Right ventricle myocardium inferior (tissue), 1 donor: ENCODE measurements at regions not wholly inside any gene's neighbourhood (a gene's known extent, or its start where the extent isn't known, plus 50 kb on each side); places are given as distances from the start of the nearest gene placed in this dataset.
"Not testable (repeated sequence)": the region's sequence is repeated elsewhere in the genome, so short reads cannot be mapped to it uniquely, and the experiment has no call there.

ENCODE experiments used
- ATAC-seq: fragments of 200-7000 bp; cut with Tn5 transposase; one replicate; pipeline ENCODE4 v1.9.1; 2020; ENCODE audit warnings: mild to moderate bottlenecking, moderate library complexity
- DNase-seq: peaks from one replicate; pipeline ENCODE4 v3.0.0; 2021; ENCODE audit errors: missing footprints
- intact Hi-C: fragments of 100-400 bp; cut with DNase I; formaldehyde crosslinking; loops from one replicate; pipeline ENCODE4 v1.11.0; 2022
- donor health status: DM: no; HTN: yes; CAD: no; lungs with severe emphysema.

DNA sequence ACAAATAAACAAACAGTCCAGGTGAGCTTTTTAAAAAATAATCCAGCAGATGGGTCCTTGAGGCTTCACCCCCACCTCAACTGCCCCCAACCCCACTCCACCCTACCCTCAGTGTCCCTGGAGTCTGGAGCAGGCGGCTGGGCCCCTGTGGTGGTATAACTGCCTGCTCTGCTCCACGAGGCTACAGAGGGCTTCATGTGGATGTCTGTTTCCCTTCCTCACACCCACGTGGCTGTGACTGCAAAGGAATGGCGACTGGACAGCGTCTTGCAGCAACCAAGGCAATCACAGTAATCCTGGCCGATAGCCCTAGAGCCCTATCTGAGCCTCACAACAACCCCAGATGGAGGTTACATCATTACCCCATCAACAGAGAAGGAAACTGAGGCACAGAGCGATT lies 76.5 kb downstream of the SLC2A10 start:
- ATAC-seq (no peak), DNase-seq (no peak)
- intact Hi-C loops: no loop called here

DNA sequence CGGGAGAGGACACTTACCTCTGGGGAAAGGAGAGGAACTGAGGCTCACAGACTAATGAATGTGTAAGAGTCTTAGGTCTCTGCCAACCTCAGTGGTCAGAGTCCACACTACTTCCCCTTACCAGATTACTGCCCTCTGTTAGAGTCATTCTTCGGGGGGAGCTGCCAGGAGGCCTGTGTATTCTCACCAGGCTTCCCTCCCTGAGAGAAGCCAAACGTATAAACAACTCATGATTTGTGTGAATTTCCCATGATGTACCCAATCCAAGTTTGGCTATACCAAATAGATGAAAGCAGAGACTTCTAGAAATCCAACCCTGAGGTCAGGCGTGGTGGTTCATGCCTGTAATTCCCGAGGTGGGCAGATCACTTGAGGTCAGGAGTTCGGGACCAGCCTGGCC lies 77.1 kb downstream of the SLC2A10 start:
- no peak for ATAC-seq
- no peak for DNase-seq
- intact Hi-C loops: no loop called here

DNA sequence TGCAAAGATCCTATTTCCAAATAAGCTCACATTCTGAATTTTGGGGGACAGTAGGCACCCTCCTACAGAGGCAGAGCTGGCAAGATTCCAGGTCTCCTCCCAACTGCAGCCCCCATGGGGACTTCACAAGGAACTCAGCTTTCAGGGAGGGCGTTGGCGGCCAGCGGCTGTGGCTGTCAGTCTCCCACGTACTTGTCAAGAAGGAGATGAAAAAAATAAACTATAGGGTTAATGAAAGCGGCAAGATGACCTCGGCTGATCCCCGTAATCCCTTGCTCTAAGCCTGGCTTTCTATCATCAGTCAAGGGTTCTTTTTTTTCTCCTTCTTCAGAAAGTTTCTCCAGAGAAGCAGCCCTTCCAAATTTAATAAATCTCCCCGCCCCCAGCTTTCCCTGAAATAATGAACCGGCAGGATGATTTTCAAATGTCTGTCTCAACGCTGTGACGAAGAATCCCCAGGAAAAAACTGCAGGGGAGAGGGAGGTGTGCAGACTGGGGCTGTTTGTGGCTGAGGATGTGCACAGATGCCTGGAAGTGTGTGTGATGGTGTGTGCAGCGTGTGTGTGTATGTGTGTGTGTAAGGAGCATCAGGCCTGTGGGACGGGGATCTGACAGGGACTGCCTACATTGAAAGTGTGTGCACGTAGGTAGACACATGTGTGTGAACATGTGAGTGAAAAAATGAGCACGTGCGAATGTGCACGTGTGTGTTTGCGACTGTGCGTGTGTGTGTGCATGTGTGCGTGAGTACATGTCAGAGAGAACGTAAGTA lies 78.7 kb downstream of the SLC2A10 start:
- intact Hi-C loops: no loop called here
- ATAC-seq: no peak
- DNase-seq: no peak

DNA sequence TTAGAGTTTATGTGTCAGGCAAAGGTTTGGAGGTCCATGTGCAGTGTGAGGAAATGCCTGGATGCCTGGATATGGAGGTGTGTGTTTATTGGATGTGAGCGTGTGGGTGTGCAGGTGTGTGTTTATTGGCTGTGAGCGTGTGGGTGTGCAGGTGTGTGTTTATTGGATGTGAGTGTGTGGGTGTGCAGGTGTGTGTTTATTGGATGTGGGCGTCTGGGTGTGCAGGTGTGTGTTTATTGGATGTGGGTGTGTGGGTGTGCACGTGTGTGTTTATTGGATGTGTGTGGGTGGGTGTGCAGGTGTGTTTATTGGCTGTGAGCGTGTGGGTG lies 79.3 kb downstream of the SLC2A10 start:
- ATAC-seq, intact Hi-C loops, DNase-seq: not testable (repeated sequence)

DNA sequence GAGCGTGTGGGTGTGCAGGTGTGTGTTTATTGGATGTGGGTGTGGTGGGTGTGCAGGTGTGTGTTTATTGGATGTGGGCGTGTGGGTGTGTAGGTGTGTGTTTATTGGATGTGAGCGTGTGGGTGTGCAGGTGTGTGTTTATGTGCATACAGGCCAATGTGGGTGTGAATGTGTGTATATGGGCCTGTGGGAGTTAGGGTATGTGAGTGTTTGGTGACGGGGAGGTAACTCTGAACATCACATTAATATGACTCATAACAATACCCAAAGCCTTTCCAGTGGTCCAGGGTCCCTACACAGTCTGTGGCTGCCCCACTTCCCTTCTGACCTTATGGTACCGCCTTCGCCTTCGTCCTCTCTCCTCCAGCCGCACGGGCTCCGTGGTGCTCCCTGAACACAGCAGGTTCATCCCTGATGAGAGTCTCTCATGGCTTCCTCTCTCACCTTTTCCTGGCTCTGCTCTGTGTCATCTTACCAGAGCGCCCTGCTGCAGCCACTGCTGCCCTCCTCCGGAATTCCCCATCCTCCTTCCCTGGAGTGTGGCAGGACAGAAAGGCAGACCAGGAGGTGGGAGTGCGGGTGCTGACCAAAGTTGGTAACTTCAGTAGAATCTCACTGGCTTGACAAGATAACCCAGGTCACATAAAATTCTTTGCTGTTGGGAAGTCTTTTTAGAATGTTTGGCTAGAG lies 80.0 kb downstream of the SLC2A10 start:
- DNase-seq (no peak), ATAC-seq (no peak)
- intact Hi-C loops: no loop called here

DNA sequence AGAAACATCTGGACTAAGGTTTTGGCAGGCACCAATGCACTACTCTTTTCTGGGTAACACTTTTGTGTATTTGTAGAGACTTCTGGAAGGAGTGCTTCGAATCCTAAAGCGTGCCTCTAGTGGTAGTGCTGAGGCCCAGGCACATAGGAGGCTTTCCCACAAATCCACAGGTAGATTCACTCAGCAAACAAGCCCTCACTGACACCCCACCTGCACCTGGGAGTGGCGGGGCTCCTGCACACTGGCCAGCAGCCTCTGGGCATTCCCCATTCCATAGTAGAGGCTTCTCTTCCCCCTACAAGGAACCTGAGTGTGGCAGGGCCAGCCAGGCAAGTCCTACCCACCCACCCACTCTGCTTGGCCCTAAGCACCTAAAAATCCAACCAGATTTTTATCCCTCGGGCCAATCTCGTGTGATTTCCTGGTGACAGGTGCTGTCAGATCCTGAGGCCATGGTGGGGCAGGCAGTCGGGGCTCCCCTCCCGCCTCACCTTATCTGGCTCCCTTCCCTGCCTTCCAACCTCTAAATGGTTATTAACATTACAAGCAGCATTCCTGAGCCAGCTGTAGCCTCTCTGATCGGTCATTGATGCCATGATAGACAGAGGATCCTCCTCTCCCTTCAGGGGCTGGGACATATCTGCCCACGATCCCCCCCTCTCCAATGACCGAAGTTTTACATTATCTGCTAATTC lies 82.4 kb downstream of the SLC2A10 start:
- intact Hi-C loops: no loop called here
- no peak for DNase-seq
- no peak for ATAC-seq

DNA sequence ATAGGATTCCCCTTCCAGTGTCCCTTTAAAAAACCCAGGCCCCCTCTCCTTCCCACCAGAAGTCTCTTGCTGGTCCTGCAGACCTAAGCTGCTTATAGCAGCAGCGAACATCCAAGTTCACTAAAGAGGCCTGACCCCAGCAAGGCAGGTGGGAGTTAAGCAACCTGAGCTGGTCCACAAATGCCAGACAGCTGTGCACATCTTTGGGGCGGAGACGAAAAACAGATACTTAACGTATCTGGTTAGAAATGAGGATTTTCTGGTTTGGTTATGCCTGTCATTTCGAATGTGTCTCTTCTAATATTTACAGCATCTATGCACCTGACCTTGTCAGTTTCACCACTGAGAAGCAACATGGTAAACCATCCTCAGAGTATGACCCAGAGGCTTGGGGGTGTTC lies 87.8 kb downstream of the SLC2A10 start:
- no peak for DNase-seq
- no peak for ATAC-seq
- intact Hi-C loops: no loop called here

DNA sequence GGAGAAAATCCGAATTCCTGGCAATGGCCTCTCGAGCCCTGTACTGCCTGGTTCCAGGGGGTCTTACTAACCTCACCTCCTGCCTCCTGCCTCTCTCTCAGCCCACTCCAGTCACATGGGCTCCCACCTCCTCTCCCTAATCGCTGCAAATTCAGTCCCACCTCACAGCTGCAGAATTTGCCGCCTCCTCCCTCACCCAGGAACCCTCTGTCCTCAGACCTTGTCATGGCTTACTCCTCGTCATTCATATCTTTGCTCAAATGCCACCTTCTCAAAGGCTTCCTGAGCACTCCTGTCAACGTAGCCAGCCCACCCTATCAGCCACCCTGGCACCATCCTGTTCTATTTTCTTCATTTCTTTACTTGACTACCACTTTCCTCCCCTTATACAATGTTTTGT lies 89.0 kb downstream of the SLC2A10 start:
- ATAC-seq: no peak
- no peak for DNase-seq
- intact Hi-C loops: no loop called here

DNA sequence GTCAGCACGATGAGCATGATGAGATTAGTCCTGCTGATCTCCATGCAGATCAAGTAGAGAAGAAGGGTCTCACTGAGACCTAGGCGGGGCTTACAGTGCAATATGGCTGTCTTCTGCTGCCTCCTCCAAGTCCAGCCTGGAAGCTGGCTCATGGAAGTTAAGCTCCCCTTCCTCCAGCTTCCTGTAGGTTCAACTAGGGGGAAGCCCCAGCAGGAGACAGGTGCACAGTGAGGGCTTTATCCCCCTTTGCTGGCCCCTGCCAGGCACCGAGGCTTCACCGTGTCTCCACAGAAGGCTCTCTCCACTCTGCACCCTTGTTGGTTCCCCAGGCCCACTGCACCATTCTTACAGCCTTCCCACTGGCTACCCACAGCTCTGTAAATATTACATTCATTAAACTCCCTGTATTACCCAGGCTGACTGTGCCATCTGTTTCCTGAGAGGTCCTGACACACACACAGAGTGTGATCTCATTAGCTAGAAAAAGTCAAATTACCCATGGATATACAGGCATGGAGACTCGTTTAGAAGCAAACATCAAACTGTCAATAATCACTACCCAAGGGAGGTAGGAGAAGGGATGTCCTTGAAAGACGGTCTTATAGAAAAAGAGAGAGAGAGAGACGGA lies 90.4 kb downstream of the SLC2A10 start:
- intact Hi-C loops: no loop called here
- DNase-seq: no peak
- no peak for ATAC-seq

DNA sequence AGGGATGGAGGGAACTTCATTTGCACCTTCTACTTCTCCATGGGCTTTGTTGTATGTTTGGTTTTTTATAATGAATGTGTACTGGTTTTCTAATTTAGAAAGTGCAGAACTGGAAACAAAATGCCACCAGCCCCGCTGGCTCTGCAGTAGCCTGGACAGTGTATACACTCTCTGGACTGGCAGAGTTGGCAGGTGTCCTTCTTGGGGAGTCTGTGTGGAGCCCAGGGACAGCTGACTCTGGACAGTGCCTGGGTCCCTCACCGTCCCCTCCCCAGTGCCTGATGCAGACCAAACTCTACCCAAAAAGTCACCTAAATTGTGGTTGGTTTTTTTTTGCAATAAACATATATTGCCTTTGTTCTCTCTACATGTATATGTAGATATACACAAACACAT lies 91.0 kb downstream of the SLC2A10 start:
- intact Hi-C loops: no loop called here
- ATAC-seq (no peak), DNase-seq (no peak)

DNA sequence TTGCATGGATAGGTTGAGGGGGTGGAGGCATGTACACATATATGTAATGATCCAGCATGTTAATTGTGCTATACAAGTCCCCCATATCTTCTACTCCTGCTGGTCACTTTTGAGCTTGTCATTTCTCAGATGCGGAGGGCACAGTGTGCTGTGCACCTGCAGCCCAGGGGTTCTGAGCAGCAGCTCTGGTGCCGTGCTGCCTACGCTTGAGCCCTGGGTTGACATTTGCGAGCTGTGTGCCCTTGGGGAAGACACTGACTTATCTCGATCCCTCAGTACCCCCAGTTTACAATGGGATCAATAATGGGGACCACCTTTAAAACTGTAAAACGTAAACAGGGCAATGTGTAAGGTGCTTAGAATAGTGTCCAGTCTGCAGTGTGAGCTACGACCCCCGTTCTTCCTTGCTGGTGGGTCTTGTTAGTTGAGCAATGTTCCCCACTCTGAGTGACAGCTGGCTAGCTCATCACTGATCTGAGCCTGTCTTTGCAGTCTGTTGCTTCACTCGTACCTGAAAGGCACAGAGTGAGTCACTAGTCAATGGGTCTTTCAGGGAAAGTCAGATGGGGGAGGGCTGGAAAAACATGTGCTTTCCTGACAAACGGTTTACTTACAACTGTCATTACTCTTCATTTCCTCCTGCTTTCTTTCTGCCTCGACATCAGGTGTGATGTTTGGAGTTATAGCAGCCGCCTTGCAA lies 91.7 kb downstream of the SLC2A10 start:
- intact Hi-C loops: no loop called here
- DNase-seq (no peak), ATAC-seq (no peak)

DNA sequence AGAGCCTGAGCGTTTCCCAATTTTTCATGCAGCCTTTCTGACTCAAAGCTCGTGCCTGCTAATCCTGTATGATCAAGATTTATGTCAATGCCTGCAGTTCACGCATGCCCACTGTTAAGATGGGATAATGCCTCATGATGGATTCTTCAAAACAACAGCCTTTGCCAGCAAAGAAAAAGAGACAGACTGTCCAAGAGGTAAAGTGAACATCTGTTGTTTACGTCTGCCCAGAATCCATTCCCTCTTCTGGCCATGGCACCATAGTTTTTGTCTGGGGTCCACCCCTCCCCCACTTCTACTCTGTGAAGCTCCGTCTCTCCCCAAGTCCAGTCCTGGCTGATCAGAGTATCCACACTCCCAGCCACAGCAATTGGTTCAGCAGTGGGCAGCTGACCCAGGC lies 91.9 kb upstream of the EYA2 start:
- intact Hi-C loops: no loop called here
- DNase-seq (no peak), ATAC-seq (no peak)

DNA sequence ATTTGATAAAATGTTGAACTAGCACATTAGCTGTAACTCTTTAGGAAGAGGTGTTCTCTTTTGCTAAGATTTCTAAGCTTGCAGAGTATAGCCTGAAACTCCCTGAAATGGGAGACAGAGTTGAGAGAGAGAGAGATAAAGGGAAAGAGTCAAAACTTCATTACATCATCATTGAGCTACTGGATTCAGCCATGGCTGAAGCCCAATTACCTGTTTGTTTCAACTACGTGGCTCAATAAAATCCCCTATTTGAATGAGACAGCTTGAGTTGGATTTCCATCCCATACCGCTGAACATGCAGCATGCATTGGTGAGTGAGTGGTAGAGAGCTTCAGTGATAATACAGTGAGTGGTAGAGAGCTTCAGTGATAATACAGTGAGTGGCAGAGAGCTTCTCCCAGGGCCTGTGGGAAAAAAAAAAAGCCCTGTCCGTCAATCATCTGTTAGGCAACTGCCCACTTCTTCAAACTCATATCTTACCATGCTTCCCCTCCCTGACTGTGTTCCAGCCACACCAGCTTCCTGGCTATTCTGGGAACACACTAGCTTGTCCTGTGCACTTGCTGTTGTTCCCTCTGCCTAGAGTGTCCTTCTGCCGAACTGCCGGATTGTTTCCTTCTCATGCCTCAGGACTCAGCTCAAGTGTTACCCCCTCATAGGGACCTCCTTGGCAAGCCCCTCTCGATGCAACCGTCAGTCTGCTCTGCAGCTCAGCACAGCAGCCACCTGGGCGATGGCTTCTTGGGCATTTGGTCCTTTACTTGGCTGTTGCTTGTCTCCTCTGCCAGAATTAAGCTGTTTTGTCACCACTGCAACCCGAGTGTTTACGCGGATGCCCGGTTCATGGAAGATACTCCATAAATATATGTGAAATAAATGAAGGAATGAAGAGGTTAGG lies 91.3 kb upstream of the EYA2 start:
- intact Hi-C loops: no loop called here
- ATAC-seq: no peak
- DNase-seq: no peak

DNA sequence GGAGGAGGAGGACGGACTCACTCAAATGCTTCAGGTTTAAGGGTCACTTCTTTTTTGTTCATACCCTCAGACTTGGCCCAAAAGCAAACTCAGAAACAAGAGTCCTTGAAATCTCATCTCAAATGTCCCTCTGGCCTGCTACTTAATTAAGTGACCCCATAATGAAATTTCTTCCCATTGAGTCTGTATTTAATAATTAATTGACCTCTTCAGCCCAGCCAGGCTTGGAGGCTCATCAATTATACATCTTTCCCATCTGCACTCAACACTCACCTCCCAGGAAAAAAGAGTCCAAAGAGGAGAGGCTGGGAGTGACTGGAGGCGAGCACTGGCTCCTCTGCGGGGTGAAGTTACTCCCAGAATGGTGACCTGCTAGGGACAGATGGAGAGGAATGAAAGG lies 90.5 kb upstream of the EYA2 start:
- ATAC-seq: no peak
- intact Hi-C loops: no loop called here
- DNase-seq: no peak

DNA sequence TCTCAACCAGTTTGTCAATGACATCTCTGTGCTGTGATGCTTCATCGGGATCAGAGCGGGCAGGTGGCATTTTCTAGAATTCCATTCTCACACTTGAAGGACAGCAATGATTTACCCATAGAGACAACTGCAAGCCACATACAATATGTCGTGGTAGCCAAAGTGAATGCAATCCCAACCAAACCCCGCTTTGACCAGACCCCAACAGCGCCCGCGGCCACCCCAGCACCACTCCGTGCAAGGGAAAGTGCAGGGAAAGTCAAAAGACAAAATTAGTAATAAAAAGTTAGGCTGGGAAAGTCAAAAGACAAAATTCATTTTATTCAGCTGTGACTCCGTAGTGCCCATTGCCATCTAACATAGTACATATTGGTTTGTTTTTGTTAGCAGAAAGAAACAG lies 88.8 kb upstream of the EYA2 start:
- no peak for ATAC-seq
- intact Hi-C loops: no loop called here

DNA sequence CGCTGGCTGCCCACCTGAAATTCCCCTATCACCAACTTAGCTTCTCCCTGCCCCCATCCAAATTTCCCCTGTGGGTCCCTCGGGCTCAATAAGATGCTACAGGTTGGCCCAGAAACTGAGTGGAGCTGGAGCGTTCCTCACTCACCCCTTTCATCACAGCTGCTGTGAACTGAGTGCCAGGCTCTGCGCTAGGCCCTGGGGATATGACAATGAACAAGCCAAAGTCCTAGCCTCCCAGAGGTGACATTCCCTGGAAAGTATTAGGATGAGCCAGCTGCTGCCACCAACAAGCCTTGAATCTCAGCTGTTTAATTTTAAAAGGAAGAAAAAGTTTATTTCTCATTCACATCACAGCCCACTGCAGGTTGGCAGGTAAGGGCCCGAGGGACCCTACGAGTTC lies 86.6 kb upstream of the EYA2 start:
- ATAC-seq: no peak

More for the DNA sequence above, 88.8 kb upstream of the EYA2 start:
- DNase-seq: no peak

DNA sequence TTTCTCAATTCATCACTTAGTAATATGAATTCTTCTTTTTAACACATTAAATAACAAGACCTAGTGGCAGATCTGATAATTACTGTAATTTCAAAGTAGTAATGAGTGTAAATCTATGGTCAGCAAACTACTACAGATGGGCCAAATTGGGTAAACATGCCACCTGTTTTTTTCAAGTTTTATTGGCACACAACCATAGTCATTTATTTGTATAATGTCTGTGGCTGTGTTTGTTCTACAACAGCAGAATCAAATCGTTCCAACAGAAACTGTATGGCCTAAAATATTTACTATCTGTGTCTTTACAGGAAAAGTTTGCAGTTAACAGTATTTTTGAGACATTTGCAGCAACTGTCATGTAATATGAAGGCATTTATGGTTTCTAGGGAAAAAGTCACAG lies 86.1 kb upstream of the EYA2 start:
- ATAC-seq (no peak), DNase-seq (no peak)
- intact Hi-C loops: no loop called here

More for the DNA sequence above, 86.6 kb upstream of the EYA2 start:
- intact Hi-C loops: no loop called here
- no peak for DNase-seq

DNA sequence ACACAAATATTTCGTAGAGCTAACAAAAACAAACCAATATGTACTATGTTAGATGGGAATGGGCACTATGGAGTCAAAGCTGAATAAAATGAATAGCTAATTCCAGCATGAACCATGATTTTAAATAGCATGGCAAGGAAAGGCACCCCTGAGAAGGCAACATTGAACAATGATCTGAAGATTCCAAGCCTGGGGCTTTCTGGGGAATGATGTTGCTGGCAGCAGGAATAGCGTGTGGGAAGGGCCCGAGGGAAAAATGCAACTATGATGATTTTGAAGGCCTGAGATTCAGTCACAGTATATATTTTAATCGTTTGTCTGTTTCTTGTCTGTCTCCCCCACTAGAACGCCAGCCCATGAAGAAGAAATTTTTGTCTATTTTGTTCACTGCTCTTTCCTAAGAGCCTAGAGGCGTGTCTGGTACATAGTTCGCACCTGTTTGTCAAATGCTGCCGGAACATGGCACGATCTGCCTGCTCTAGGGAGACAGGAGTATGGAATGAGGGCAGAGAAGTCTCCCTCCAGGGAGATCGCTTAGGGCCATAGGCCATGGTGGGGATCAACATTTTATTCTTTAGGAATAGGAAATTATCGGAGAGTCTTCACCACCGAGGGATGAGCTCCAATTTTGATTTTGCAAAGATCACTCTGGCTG lies 84.8 kb upstream of the EYA2 start:
- intact Hi-C loops: no loop called here
- ATAC-seq (no peak), DNase-seq (no peak)
